ENCODE measurements at regions not wholly inside any gene's neighbourhood (a gene's known extent, or its start where the extent isn't known, plus 50 kb on each side); places are given as distances from the start of the nearest gene placed in this dataset.

GRCh38 chr14:71812693-71813092 lies 119.5 kb upstream of the RGS6 start:
- no peak overlapping the region for H3K4me3 ChIP-seq
- in situ Hi-C loops (cut with MboI; ENCODE audit: low sequenced_read_pairs in 4 of 4) = no loop called here
- DNase-seq (no peak), ATAC-seq (no peak)
- TF ChIP-seq POLR2A (IDR thresholded peaks at IDR 0.05) = no peak
- TF ChIP-seq, protein P1, sequence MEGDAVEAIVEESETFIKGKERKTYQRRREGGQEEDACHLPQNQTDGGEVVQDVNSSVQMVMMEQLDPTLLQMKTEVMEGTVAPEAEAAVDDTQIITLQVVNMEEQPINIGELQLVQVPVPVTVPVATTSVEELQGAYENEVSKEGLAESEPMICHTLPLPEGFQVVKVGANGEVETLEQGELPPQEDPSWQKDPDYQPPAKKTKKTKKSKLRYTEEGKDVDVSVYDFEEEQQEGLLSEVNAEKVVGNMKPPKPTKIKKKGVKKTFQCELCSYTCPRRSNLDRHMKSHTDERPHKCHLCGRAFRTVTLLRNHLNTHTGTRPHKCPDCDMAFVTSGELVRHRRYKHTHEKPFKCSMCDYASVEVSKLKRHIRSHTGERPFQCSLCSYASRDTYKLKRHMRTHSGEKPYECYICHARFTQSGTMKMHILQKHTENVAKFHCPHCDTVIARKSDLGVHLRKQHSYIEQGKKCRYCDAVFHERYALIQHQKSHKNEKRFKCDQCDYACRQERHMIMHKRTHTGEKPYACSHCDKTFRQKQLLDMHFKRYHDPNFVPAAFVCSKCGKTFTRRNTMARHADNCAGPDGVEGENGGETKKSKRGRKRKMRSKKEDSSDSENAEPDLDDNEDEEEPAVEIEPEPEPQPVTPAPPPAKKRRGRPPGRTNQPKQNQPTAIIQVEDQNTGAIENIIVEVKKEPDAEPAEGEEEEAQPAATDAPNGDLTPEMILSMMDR (IDR thresholded peaks at IDR 0.05 in 4 of 5, conservative IDR thresholded peaks at IDR 0.05 in 1 of 5) = no peak
- no peak overlapping the region for H3K27ac ChIP-seq
- no peaks in the 10 kb centered on the region for H3K36me3 ChIP-seq
- H3K4me1 ChIP-seq = no peaks in the 10 kb centered on the region
- intact Hi-C loops (cut with DNase I; ENCODE audit: low total_unique reads) = no loop called here
- no peaks in the 10 kb centered on the region for H3K27me3 ChIP-seq
- no peaks in the 10 kb centered on the region for H3K9me3 ChIP-seq

- DNase-seq (no peak), ATAC-seq (no peak)
- TF ChIP-seq, protein P1 (IDR thresholded peaks at IDR 0.05 in 4 of 5, conservative IDR thresholded peaks at IDR 0.05 in 1 of 5) = no peak
- no peak for TF ChIP-seq POLR2A (IDR thresholded peaks at IDR 0.05)
- Histone ChIP-seq H3K27me3 (no peaks in the 10 kb centered on the region), H3K36me3 (no peaks in the 10 kb centered on the region), H3K9me3 (no peaks in the 10 kb centered on the region), H3K4me3 (no peak overlapping the region), H3K27ac (no peak overlapping the region), H3K4me1 (no peaks in the 10 kb centered on the region)
- in situ Hi-C loops (cut with MboI; ENCODE audit: low sequenced_read_pairs in 4 of 4) = no loop called here
- intact Hi-C loops (cut with DNase I; ENCODE audit: low total_unique reads) = no loop called here
These were observed 117.1 kb upstream of the RGS6 start for GRCh38 chr14:71815110-71815509.

DNA sequence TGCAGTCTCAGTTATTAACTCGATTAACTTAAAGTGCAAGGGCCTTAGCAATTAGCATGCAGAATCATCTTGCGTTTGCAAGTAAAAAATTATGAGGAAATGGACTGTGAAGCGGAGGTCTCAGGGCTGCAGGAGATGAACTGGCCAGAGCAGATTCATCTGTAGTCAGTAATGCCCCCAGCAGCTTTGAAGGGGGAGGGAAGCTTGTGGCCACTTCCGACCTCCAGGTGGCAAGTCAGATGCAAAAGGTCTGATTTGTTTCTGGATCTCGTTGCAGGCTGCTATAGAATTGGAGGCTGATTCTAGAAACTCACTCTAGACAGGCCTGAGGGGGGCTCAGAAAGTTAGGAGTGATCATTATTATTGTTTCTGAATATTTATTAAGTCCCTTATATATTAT lies 107.4 kb upstream of the RGS6 start:
- in situ Hi-C loops (cut with MboI; ENCODE audit: low sequenced_read_pairs in 4 of 4) (no loop called here), intact Hi-C loops (cut with DNase I; ENCODE audit: low total_unique reads) (no loop called here)
- DNase-seq (no peak), ATAC-seq (no peak)
- H3K27me3 ChIP-seq = no peaks in the 10 kb centered on the region
- H3K27ac ChIP-seq = no peak overlapping the region
- no peak overlapping the region for H3K4me3 ChIP-seq
- H3K36me3 ChIP-seq = no peaks in the 10 kb centered on the region
- no peak for TF ChIP-seq POLR2A (IDR thresholded peaks at IDR 0.05)
- TF ChIP-seq, protein P1 (IDR thresholded peaks at IDR 0.05 in 4 of 5, conservative IDR thresholded peaks at IDR 0.05 in 1 of 5) = no peak
- H3K4me1 ChIP-seq = no peaks in the 10 kb centered on the region
- H3K9me3 ChIP-seq = no peaks in the 10 kb centered on the region

- intact Hi-C loops (cut with DNase I; ENCODE audit: low total_unique reads) = no loop called here
These were observed 98.8 kb upstream of the RGS6 start for GRCh38 chr14:71833476-71833875.

More at GRCh38 chr14:71833476-71833875, 98.8 kb upstream of the RGS6 start:
- H3K36me3 ChIP-seq = no peaks in the 10 kb centered on the region
- TF ChIP-seq, protein P1 (IDR thresholded peaks at IDR 0.05 in 4 of 5, conservative IDR thresholded peaks at IDR 0.05 in 1 of 5) = no peak
- TF ChIP-seq POLR2A (IDR thresholded peaks at IDR 0.05) = no peak
- ATAC-seq = no peak
- in situ Hi-C loops (cut with MboI; ENCODE audit: low sequenced_read_pairs in 4 of 4) = no loop called here
- H3K9me3 ChIP-seq = no peaks in the 10 kb centered on the region
- H3K27ac ChIP-seq = no peak overlapping the region
- H3K4me3 ChIP-seq = no peak overlapping the region
- H3K27me3 ChIP-seq = no peaks in the 10 kb centered on the region
- DNase-seq = no peak
- no peaks in the 10 kb centered on the region for H3K4me1 ChIP-seq

Measured in gastrocnemius medialis (tissue), 4 donors.